Adrenal gland (tissue), 9 donors: ENCODE measurements at regions not wholly inside any gene's neighbourhood (a gene's known extent, or its start where the extent isn't known, plus 50 kb on each side); places are given as distances from the start of the nearest gene placed in this dataset.

Source experiments
- DNase-seq, 7 donors: peaks; one replicate each; pipeline ENCODE4 v3.0.0-alpha.2; 2019 to 2020
- H3K27ac ChIP-seq, 5 donors: fragments of 200-600 bp; sonication (generic) in 4 of 5; 1 replicate in 3 of 5; 2 replicates in 2 of 5; pipeline versions ENCODE4 v1.5.1 to v1.8.0; 2016 to 2020; ENCODE audit warnings: mild to moderate bottlenecking in 1 of 5
- H3K27me3 ChIP-seq: fragments of 200-600 bp; 2 replicates; pipeline ENCODE4 v1.8.0; 2021
- H3K36me3 ChIP-seq, 2 donors: fragments of 200-600 bp; replicated peaks in 1 of 2; 1 replicate in 1 of 2; 2 replicates in 1 of 2; pipeline versions ENCODE4 v1.5.1 to v1.8.0; 2018 to 2022
- H3K4me1 ChIP-seq, 2 donors: fragments of 200-600 bp; replicated peaks in 1 of 2; 1 replicate in 1 of 2; 2 replicates in 1 of 2; pipeline versions ENCODE4 v1.5.1 to v1.8.0; 2018 to 2021
- H3K4me3 ChIP-seq, 4 donors: fragments of 200-600 bp; sonication (generic) in 3 of 4; one replicate each; pipeline ENCODE4 v1.5.1; 2016 to 2018
- H3K9me3 ChIP-seq, 3 donors: fragments of 200-600 bp; sonication (generic) in 1 of 3; replicated peaks in 1 of 3; 1 replicate in 2 of 3; 2 replicates in 1 of 3; pipeline versions ENCODE4 v1.5.1 to v1.8.0; 2016 to 2021
- CTCF ChIP-seq, 6 experiments: fragments of 450-650 bp in 4 of 6; fragments of 200-600 bp in 2 of 6; sonication (generic) in 1 of 6; IDR thresholded peaks; 1 replicate in 5 of 6; 2 replicates in 1 of 6; pipeline versions ENCODE4 v1.5.1 to v1.8.0; 2016 to 2021; ENCODE audit warnings: antibody characterized with exemption in 6 of 6, mild to moderate bottlenecking in 2 of 6, moderate library complexity in 1 of 6
- POLR2A ChIP-seq, 2 donors: fragments of 450-650 bp; IDR thresholded peaks; one replicate each; pipeline ENCODE4 v1.6.1; 2017; ENCODE audit warnings: antibody characterized with exemption in 2 of 2, mild to moderate bottlenecking in 2 of 2, moderate library complexity in 1 of 2
- WGBS, 4 donors: extraction: QIAGEN DNeasy Blood & Tissue Kit in 2 of 4; methylation state at CpG; one replicate each; pipeline versions ENCODE4 v1.1.5 to v1.1.7; 2013 to 2017; 5-methylcytosine and 5-hydroxymethylcytosine counted together
- intact Hi-C, 2 donors: fragments of 100-400 bp; cut with DNase I; formaldehyde crosslinking; loops; one replicate each; pipeline versions ENCODE4 v1.14.1 to v1.15.0; 2022 to 2023
- donor health status: healthy with polysubstance abuse.
- donor health status: Bipolar disorder and iron deficiency.
- donor health status: DM: yes; HTN: yes; CAD: no.
- donor health status: DM: no; HTN: no; CAD: no.
- donor health status: DM: no; HTN: no; CAD: no.

DNA sequence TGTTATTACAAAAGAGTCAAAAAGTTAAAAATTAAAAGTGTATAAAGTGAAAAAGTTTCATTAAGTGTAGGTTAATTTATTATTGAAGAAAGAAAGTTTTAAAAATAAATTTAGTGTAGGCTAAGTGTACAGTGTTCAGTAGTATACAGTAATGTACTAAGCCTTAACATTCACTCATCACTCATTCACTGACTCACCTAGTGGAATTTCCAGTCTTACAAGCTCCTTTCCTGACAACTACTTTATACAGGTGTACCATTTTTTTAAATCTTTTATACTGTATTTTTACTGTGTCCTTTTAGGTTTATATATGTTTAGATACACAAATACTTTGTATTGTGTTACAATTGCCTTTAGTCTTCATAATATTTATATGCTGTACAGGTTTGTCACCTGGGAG, 530.2 kb upstream of the FAM174A start:
- TF ChIP-seq CTCF (IDR thresholded peaks at IDR 0.05) (no peak), POLR2A (IDR thresholded peaks at IDR 0.05) (no peak)
- H3K4me3 ChIP-seq, result no peak overlapping the region
- no peak overlapping the region for H3K27ac ChIP-seq
- intact Hi-C loops, result no loop called here
- H3K9me3 ChIP-seq, result no peaks in the 10 kb centered on the region
- H3K36me3 ChIP-seq, result no peaks in the 10 kb centered on the region
- H3K4me1 ChIP-seq, result no peaks in the 10 kb centered on the region
- DNase-seq, result no peak
- no peaks in the 10 kb centered on the region for H3K27me3 ChIP-seq

DNA sequence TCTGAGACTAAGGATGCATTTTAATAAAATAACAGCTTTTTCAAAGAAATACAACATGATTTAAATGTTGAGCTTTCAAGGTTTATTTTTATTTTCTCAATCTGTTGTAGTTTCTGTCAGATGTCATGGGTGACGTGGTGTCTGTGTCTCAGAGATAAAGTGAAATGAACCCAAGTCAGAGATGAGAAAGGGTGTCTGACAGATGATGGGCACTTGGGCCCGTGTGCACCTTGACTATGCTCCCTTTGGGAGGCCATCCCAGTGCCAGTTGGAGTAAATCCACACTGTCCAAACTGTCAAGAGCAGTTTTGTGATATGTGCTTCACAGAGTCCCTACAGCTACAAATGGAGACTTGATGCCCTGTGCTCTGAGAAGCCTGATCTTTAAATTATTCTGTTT, 536.9 kb upstream of the FAM174A start:
- intact Hi-C loops, result no loop called here
- H3K36me3 ChIP-seq, result no peaks in the 10 kb centered on the region
- no peak overlapping the region for H3K27ac ChIP-seq
- WGBS, 4 donors, result 37 to 53% (median 41%) methylated on average over 2 of the region's 2 CpGs
- TF ChIP-seq CTCF (IDR thresholded peaks at IDR 0.05) (no peak), POLR2A (IDR thresholded peaks at IDR 0.05) (no peak)
- no peaks in the 10 kb centered on the region for H3K27me3 ChIP-seq
- no peak for DNase-seq
- H3K4me1 ChIP-seq, result no peaks in the 10 kb centered on the region
- no peak overlapping the region for H3K4me3 ChIP-seq
- H3K9me3 ChIP-seq, result no peaks in the 10 kb centered on the region

DNA sequence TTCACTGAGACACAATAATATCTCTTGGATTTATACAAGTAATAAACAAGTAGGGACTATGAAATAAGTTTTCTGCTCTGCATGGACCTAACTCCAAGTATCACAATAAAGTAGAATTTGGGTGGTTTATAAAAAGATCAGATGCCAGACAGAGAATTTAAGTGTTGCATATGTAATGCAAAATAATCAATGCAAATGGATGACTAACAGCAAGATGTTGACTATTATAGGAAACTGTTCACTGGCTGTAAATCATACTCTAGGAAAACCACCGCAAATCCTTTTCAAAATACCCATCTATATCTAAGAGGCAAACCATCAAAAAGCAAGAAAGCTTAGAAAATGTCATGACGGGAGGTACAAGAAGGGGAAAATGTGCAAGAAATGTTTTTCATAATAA, 539.8 kb upstream of the FAM174A start:
- intact Hi-C loops, result no loop called here
- Histone ChIP-seq H3K4me1 (no peaks in the 10 kb centered on the region), H3K27ac (no peak overlapping the region), H3K27me3 (no peaks in the 10 kb centered on the region), H3K36me3 (no peaks in the 10 kb centered on the region), H3K9me3 (no peaks in the 10 kb centered on the region), H3K4me3 (no peak overlapping the region)
- 64 to 79% (median 70%) methylated on average over 2 of the region's 2 CpGs for WGBS, 4 donors
- no peak for DNase-seq
- TF ChIP-seq CTCF (IDR thresholded peaks at IDR 0.05) (no peak), POLR2A (IDR thresholded peaks at IDR 0.05) (no peak)

- 64 to 84% (median 77%) methylated on average over 4 of the region's 4 CpGs for WGBS, 4 donors
- Histone ChIP-seq H3K36me3 (no peaks in the 10 kb centered on the region), H3K4me3 (no peak overlapping the region), H3K27ac (no peak overlapping the region), H3K9me3 (no peaks in the 10 kb centered on the region), H3K27me3 (no peaks in the 10 kb centered on the region), H3K4me1 (no peaks in the 10 kb centered on the region)
- no peak for DNase-seq
- intact Hi-C loops, result no loop called here
- no peak for TF ChIP-seq POLR2A (IDR thresholded peaks at IDR 0.05)
- no peak for TF ChIP-seq CTCF (IDR thresholded peaks at IDR 0.05)
These were observed 561.4 kb upstream of the FAM174A start for GRCh38 chr5:99973779-99974178.
